Body of pancreas (tissue), 4 donors: ENCODE measurements at regions not wholly inside any gene's neighbourhood (a gene's known extent, or its start where the extent isn't known, plus 50 kb on each side); places are given as distances from the start of the nearest gene placed in this dataset.

ENCODE experiments used
- ATAC-seq: fragments of 150-250 bp; one replicate; pipeline ENCODE4 v1.9.1; 2016
- DNase-seq, 4 donors: peaks; one replicate each; pipeline ENCODE4 v3.0.0-alpha.2; 2019
- H3K27ac ChIP-seq, 4 donors: fragments of 200-600 bp; sonication (generic); 1 replicate in 3 of 4; 2 replicates in 1 of 4; pipeline versions ENCODE4 v1.5.1 to v1.6.1; 2016 to 2019; ENCODE audit warnings: mild to moderate bottlenecking in 1 of 4, mixed read lengths in 1 of 4, moderate library complexity in 1 of 4
- H3K27me3 ChIP-seq, 2 donors: fragments of 200-600 bp; sonication (generic); one replicate each; pipeline ENCODE4 v1.6.0; 2016; ENCODE audit warnings: mild to moderate bottlenecking in 1 of 2
- H3K36me3 ChIP-seq, 2 donors: fragments of 200-600 bp; sonication (generic); replicated peaks in 1 of 2; 2 replicates each; pipeline ENCODE4 v1.5.1; 2016; ENCODE audit warnings: low read depth in 2 of 2; ENCODE audit not compliant: insufficient read depth in 1 of 2
- H3K4me1 ChIP-seq: fragments of 200-600 bp; sonication (generic); one replicate; pipeline ENCODE4 v1.6.0; 2016
- H3K4me3 ChIP-seq, 2 donors: fragments of 200-600 bp; sonication (generic); 1 replicate in 1 of 2; 2 replicates in 1 of 2; pipeline ENCODE4 v1.5.1; 2016 to 2019
- H3K9me3 ChIP-seq, 3 donors: fragments of 200-600 bp; sonication (generic); 1 replicate in 2 of 3; 2 replicates in 1 of 3; pipeline ENCODE4 v1.5.1; 2016
- POLR2A ChIP-seq, 3 donors: fragments of 450-650 bp; IDR thresholded peaks; one replicate each; pipeline ENCODE4 v1.6.1; 2016; ENCODE audit warnings: antibody characterized with exemption in 3 of 3, mild to moderate bottlenecking in 2 of 3
- WGBS, 2 donors: methylation state at CpG; one replicate each; pipeline ENCODE4 v1.1.5; 2017; 5-methylcytosine and 5-hydroxymethylcytosine counted together
- intact Hi-C: fragments of 100-400 bp; cut with DNase I; formaldehyde crosslinking; loops from one replicate; pipeline ENCODE4 v1.15.1; 2023
- TF ChIP-seq, protein P1 (sequence below), 7 experiments: fragments of 450-650 bp in 4 of 7; fragments of 200-600 bp in 3 of 7; sonication (generic) in 3 of 7; IDR thresholded peaks; one replicate each; pipeline ENCODE4 v1.5.1; 2016 to 2019; ENCODE audit warnings: antibody characterized with exemption in 7 of 7

GRCh38 chr22:42322562-42322926 is 52.1 kb upstream of the TCF20 start:
- ATAC-seq (no peak), DNase-seq (no peak)
- H3K4me1 ChIP-seq = no peaks in the 10 kb centered on the region
- intact Hi-C loops = no loop called here
- H3K9me3 ChIP-seq = no peaks in the 10 kb centered on the region
- TF ChIP-seq POLR2A (IDR thresholded peaks at IDR 0.05) = no peak
- TF ChIP-seq, protein P1, sequence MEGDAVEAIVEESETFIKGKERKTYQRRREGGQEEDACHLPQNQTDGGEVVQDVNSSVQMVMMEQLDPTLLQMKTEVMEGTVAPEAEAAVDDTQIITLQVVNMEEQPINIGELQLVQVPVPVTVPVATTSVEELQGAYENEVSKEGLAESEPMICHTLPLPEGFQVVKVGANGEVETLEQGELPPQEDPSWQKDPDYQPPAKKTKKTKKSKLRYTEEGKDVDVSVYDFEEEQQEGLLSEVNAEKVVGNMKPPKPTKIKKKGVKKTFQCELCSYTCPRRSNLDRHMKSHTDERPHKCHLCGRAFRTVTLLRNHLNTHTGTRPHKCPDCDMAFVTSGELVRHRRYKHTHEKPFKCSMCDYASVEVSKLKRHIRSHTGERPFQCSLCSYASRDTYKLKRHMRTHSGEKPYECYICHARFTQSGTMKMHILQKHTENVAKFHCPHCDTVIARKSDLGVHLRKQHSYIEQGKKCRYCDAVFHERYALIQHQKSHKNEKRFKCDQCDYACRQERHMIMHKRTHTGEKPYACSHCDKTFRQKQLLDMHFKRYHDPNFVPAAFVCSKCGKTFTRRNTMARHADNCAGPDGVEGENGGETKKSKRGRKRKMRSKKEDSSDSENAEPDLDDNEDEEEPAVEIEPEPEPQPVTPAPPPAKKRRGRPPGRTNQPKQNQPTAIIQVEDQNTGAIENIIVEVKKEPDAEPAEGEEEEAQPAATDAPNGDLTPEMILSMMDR (IDR thresholded peaks at IDR 0.05) = no peak
- no peaks in the 10 kb centered on the region for H3K27me3 ChIP-seq
- WGBS, 2 donors = 54 to 64% methylated on average over 4 of the region's 4 CpGs
- no peaks in the 10 kb centered on the region for H3K36me3 ChIP-seq
- H3K27ac ChIP-seq = no peak overlapping the region
- H3K4me3 ChIP-seq = no peak overlapping the region

DNA sequence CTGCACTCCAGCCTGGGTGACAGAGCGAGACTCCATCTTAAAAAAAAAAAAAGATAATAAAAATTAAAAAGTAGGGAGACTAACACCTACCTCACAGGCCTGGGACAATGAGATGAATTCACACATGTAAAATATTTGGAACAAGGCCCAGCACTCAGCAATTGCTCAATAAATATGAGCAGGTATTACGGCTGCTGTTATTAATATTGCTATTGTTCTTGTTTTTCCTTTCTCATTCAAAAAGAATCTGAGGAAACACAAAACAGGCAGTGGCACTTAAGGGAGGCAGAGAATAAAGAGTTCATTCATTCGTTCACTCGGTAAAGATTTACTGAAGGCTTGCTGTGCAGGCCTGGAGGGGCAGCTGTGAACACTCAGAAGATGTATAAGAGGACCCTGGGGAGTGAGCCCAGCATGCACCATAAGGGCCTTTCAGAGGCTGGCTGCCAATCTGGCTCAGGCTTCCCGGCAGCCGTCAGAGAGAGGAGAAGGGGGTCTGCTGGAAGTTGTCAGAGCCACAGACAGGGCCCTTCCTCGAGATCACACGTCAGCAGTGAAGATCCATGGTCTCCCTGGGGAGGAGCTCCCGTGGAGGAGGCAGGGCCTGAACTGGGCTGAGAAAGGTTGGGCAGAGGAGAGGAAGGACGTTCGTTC is 51.6 kb upstream of the TCF20 start:
- H3K4me3 ChIP-seq = no peak overlapping the region
- ATAC-seq (no peak), DNase-seq (no peak)
- no peaks in the 10 kb centered on the region for H3K27me3 ChIP-seq
- no peaks in the 10 kb centered on the region for H3K4me1 ChIP-seq
- no peak overlapping the region for H3K27ac ChIP-seq
- intact Hi-C loops = no loop called here
- H3K9me3 ChIP-seq = no peaks in the 10 kb centered on the region
- no peaks in the 10 kb centered on the region for H3K36me3 ChIP-seq
- WGBS, 2 donors = 63 to 69% methylated on average over 10 to 11 of the region's 11 CpGs
- TF ChIP-seq POLR2A (IDR thresholded peaks at IDR 0.05) = no peak
- TF ChIP-seq, protein P1 (IDR thresholded peaks at IDR 0.05) = no peak

DNA sequence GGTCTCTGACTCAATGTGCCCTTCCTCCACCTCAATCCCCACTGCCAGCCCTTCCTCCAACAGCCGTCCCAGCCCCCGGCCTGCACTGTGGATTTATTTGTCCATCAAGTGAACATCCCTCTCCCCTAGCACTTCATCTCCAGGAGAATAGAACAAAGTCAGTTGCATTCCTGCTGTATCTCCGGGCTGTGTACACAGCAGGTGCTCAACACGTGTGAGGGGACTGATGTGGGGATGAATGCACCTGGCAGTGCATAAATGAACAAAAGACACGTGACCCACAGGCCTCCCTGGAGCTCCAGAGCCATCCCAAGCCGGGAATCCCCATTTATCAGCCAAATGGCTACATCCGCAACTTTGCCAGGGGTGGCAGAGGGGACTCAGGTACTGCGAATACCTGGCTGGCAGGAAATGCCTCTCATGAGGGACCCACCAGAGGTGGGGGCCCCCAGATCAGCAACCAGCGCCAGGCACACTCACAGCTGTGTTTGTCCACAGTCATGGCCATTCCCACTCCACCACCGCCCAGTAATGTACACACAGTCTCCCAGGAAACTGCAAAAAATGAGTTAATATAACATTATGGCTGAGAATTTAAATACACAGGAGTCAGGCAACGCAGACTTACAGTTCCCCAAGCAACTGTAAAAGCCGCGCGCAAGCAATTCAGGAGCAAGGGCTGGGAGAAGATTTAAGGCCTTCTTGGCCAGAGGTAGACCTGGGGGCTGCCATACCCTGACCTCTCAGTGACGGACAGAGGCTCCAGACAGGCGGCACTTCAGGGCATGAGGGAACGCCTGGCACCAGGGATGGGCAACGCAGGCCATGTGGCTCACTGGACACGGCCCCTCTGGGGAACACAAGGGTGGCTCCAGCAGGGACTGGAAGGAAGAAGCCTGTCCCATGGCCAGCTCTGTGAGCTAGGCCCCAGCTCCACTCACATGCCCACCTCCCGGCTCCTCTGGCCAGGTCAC is 50.3 kb upstream of the TCF20 start:
- no peaks in the 10 kb centered on the region for H3K36me3 ChIP-seq
- TF ChIP-seq, protein P1 (IDR thresholded peaks at IDR 0.05) = no peak
- TF ChIP-seq POLR2A (IDR thresholded peaks at IDR 0.05) = no peak
- no peak for DNase-seq
- WGBS, 2 donors = 75 to 88% methylated on average over 10 to 20 of the region's 20 CpGs
- H3K27me3 ChIP-seq = no peaks in the 10 kb centered on the region
- no peak overlapping the region for H3K4me3 ChIP-seq
- H3K9me3 ChIP-seq = no peaks in the 10 kb centered on the region
- no peak overlapping the region for H3K27ac ChIP-seq
- intact Hi-C loops = no loop called here
- ATAC-seq = no peak
- no peaks in the 10 kb centered on the region for H3K4me1 ChIP-seq
